IPS-NIHi7 (cell line): ENCODE measurements at regions not wholly inside any gene's neighbourhood (a gene's known extent, or its start where the extent isn't known, plus 50 kb on each side); places are given as distances from the start of the nearest gene placed in this dataset.
A peak's percentile ranks its signal among the peaks of the same experiment; 100 is the strongest.

ENCODE experiments used
- DNase-seq: peaks from one replicate; pipeline ENCODE4 v3.0.0; 2012; ENCODE audit warnings: mixed read lengths; ENCODE audit errors: extremely low spot score

DNA sequence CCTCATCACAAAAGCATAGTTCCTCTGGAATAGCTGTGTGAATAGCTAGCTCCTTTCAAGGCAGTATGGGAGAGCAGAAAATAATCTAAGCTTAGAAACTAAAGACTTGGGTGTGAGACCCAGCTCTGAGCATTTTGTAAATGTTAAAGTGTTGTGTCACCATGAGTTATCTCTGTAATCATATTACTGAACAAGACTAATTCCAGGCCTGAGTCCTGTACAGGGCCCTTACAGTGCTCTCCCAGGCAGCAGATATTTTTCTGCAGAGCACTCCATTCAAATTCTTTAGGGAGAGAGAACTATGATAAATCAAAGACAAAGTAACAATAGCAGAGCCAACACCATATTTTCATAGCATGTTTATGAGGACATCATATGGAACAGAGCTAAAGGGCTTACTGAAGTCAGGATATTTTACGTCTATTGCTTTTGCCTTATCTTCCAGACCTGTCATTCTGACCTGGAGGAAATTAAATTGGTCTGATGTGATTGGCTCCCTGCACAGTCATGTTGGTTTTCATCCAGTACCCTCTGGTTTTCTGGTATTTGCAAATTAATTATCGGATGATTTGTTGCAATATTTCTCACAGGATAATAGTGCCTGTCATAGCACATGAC, 172.6 kb upstream of the PPP2R3A start:
- DNase-seq: no peak

DNA sequence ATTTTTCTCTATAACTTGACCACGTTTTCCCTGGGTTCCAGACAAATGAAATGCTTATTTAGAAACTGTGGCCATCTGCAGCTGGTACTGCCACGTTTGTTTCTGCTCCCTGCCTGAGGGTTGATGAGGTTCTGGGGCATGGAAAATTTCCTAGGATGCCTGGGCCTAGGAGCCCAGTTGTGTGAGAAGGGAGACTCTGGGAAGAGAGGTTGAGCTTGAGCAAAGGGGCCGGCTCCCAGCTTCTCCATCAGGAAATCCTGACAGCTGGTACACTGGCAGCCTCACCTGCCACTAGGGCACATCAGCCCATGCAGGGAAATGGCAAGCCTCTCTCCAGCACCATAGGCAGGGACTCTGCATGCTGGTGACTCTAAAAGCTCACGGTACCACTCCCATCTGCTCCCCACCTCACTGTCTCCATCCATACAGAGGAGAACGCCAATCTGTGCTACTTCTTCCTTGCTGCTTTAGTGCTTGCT, 165.4 kb upstream of the PPP2R3A start:
- no peak for DNase-seq

DNA sequence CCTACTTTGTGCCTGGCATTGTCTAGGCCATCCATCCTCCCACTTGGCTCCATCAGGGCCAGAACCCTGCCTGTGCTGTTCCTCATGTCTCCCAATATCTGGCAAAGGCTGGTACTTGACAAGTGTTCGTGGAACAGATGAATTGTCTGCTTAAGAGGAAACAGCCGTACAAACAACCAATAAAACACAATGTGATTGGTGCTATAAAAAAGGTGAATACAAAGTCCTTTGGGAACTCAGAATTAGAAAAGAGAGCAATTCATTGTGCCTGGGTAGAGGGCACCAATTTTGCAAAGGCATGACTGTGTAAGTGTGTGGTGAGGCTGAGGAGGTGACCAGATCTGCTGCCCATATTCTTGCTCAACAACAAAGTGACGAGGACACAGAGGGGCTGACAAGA, 164.5 kb upstream of the PPP2R3A start:
- no peak for DNase-seq

- DNase-seq: no peak
Observed at GRCh38 chr3:135802171-135802570, 163.4 kb upstream of the PPP2R3A start.

DNA sequence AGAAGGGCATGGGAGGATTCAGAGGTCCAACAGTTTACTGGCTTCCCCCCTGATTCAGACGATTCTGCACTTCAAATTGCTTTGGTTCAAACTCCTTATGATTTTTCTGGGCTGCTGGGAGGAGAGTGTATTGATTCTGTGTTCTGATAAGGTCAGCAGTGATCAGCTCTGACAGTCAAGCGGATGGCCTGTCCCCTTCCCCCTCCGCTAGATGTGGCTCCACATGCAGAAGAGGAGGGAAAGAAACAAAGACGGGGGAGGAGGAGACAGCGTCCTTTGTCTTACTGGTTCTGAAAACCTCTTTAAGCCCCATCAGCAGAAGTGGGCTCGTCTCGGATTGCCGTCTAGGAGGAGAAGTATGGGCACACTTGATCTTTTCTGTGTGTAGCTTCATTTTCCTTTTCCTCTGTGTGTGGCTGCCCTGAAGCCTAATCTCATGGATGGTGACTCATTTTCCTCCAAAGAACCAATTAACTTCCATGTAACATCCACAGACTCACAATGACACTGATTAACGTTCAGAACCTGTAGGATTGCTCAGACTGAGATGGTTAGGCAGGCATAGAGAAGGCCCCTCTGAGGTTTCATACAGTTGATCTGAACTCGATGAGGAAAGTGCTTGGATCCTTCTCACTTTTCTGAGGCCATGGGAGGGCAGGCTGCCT, 162.4 kb upstream of the PPP2R3A start:
- no peak for DNase-seq

- no peak for DNase-seq
Observed at GRCh38 chr3:135805752-135806151, 159.8 kb upstream of the PPP2R3A start.

GRCh38 chr3:135806317-135806716, 159.2 kb upstream of the PPP2R3A start:
- DNase-seq: no peak

DNA sequence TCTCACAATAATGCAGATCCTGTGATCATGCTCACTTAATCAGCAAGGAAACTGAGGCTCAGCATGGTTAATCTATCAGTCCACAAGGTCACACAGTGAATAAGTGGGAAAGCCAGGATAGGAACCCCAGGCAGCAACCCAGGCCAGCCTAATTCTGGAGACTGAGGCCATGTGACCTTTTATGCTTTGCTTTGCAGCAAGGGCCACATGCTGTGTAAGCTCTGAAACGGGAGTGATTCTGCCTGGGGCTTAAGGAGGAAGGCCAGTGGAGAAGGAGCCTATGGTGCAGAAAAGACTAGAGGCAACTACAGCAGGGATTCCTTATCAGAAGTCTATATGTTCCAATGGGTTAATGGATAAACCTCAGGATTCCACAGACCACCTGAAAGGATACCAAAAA, 157.6 kb upstream of the PPP2R3A start:
- DNase-seq: peak; percentile 32

DNA sequence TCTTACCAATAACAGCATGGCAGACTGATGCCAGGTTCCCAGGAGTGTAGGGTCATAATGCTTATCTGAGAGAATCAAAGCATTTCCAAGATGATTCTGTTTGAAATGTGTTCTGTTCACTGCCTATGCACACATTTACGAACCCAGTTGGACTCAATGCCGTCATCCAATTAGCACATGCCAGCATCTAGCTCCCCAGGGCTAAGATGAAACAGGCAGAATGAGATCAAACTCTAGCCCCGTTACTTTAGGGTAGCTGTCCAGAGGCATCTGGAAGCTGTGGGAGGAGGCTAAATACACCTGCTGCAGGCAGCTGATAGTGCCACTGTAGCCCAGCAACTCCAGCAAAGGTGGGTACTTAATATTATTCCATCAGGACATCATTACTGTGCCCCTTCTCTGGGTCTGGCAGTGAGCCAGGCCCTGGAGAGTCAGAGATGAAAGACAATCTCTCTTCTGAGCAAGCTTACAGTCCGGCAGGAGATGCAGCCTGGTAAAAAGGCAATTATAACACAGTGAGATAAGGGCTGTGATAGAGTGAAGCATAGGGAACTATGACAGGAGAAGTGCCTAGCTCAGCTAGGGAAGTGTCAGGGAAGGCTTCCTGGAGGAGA, 156.4 kb upstream of the PPP2R3A start:
- DNase-seq: no peak

GRCh38 chr3:135811651-135812050, 153.9 kb upstream of the PPP2R3A start:
- DNase-seq: no peak

DNA sequence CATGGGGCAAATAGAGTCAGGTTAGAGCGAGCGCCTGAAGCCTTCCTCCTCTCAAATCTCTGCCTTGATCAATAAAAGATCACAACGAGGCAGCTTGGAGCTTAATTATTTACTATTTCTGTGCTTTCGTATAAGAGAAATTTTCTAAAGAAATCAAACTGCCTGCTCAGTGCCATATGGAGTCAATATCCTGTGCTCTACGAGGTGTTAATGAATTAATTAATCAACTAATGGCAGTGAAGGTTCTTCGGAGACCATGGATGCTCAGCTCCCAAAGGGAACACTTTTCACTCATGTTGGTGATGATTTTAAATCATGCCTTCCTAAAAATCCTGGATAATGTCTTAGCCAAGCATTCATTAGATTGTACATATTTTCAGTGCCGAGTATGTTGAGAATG, 153.5 kb upstream of the PPP2R3A start:
- no peak for DNase-seq

DNA sequence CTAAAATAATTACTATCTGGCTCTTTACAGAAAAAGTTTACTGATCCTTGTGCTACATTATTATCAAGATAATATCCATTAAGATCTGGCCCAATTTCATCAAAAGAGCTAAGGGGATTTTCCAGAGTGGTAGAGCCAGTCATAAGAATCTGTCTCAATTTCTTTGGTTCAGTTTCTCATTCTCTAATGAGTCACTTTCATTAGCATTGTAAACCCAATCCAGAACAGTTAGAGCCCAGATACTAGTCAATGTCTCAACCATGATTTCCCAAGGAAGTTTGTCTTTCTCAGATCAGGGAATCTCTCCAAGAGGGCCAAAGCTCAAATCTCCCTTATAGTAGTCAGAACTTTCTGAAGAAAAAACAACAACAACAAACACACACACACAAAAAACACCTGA, 131.1 kb upstream of the PPP2R3A start:
- no peak for DNase-seq

DNA sequence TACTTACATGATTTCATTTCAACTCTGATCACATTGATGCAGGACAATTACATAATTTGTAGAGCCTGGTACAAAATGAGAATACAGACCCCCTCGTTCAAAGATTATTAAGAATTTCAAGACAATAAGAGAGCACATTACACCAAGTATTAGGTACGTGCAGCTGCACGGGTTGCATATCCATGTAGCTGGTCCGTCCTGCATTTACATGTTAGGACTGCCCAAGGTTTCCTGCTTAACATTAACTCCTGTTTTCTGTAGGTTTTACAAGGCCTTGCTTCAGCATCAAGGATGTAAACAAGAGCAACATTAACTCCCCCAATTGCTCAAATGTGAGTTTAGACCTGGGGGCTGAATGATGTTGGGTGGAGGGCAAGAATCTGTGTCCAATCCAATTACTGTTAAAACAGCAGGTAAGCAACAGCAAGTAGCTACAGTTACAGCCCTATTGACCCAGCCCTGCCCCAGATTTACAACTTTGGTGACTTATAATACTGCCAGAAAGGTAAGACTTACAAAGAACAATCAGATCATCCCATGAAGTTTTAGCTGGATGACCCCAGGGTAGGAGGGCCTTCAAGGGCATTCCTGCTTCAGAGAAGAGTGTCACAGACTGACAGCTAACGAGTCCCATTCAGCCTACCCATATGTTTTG, 127.4 kb upstream of the PPP2R3A start:
- DNase-seq: no peak

DNA sequence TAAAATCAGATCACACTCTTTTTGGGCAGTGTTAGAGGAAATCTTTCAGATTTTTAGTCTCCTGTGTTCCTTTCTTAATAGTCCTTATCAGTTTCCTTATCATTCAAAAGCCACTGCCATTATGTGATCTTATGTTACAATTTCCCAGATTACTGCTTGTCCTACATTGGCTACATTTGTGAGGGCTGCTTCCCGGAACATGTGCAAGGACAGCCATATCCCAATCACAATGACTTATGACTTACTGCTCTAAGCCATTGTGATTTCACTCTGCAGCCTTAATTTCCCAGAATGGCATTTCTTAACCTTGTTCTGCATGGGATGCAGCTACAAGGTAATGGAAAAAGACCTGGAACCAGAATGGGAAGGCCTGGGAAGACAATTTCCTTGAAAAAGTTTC, 125.1 kb upstream of the PPP2R3A start:
- no peak for DNase-seq

- DNase-seq: no peak
Observed at GRCh38 chr3:135844386-135844785, 121.1 kb upstream of the PPP2R3A start.

DNA sequence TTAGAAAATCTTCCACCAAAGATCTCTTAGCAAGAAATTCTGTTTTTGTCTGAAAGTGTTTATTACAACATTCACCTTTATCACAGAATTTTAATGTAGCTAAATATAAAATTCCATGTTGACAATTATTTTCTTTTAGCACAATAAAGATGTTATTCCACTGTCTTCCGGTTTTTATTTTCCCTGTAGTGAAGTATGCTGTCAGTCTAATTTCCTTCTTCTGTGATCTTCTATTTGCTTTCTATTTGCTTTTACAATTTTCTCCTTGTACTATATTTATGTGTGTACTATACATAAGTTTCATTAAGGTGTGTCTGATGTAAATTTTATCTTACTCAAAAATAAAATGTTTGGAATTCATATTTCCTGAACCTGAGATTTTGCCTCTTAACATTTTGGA, 117.5 kb upstream of the PPP2R3A start:
- DNase-seq: no peak

GRCh38 chr3:135849827-135850226, 115.7 kb upstream of the PPP2R3A start:
- no peak for DNase-seq

DNA sequence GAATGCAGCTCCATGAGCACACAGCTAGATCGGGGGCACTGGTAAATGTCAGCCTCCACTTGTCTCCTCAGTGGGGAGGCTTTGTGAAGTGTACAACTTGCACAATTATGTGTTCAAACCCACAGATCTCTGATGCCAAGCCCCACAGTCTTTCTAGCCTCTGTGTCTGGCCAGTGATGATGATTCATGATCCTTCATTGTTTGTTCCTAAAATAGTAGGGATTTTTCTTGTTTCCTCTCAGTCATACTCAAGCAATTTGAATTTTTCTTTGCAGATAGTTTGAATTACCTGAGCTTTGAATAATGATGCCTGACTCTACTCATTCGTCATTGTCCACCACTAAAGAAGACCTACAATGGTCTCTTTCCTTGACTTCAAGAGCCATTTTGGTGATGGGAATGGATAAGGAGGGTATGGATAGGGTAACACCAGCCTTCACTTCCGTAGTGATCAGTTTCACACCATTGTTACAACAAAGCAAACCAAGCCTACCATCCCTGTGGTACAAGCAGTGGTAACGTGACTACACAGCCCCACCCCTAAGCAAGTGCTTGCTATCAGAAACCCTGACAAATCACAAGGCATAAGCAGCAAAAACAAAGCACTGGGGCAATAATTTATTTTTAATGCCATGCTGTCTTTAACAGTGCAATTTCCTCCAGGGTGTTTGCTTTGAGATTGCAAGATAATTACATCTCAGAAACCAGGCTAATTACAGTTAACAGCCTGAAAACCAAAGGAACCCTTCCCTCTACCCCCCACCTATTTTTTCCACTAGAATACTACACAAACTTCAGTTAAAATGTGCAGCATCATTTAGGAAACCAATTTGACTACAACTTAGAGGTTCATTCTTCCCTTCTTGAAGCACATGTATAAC, 114.1 kb upstream of the PPP2R3A start:
- no peak for DNase-seq

DNA sequence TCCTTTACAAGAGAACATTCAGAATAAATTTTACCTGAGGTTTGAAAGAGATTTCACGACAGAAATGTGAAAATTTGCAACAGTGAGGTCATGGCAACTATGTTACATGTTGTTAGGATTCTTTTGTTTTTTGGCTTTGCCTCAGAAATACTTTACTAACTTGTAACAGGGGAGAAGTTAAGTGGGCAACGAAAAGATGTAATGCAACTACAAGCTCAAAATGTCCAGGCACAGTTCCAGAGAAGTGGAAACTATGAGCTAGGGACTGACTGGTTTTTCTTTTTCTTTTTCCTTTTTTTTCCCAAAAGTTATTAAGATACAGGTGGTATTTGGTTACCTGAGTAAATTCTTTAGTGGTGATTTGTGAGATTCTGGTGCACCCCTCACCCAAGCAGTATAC, 111.5 kb upstream of the PPP2R3A start:
- no peak for DNase-seq

DNA sequence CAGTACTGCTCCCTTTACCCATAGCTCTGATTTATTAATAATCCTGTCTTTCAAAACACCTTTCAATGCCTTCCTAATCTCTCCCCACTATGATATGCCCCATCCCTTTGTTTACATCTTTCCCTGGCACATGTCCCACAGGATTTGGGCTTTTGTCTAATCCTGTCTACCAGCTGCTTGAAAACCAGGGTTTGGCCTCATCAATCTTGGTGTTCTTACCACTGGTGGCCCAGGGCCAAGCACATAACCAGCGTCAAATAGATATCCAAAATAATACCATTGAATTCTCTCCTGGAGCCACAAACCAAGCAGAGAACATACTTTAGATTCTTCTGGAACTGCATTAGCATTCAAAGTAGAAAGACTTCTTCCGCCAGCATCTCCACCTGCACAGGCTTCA, 104.8 kb upstream of the PPP2R3A start:
- DNase-seq: no peak

DNA sequence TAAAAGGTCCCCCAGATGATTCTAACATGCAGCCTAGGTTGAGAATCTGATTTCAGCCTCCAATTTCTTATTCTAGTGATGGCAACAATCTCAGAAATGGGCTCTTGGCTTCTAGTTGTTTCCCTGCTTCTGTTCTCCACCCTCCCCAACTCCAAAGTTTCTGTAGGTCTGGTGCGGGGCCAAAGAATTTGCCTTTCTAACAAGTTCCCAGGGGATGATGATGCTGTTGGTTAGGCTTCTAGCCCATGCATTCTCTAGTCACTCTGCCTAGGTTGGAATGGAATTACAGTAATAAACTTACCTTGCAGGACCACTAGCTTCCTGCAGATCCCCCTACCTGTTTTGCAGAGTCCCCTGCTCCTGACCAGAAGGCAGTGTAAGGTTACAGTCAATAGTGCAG, 103.2 kb upstream of the PPP2R3A start:
- no peak for DNase-seq

GRCh38 chr3:135864060-135864459, 101.5 kb upstream of the PPP2R3A start:
- no peak for DNase-seq
